ENCODE measurements at regions not wholly inside any gene's neighbourhood (a gene's known extent, or its start where the extent isn't known, plus 50 kb on each side); places are given as distances from the start of the nearest gene placed in this dataset.

DNA sequence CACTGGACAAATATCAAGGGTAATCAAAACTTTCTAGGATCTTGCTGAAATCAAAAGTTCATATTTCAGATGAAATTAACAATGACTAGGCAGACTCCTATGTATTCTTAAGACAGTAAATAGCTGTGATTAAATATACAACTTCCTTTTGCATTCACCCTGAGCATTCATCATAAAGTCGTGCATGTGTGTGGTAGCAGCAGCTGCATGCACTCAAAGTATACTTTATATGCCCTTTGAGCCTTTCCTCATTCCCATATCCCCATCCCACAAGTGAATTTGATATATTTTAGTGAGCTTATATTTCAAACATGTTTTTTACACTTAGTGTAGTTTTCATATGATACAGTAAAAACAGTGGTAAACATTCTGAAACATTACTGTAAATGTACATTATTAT is 959.0 kb downstream of the C4orf33 start:
- TF ChIP-seq EZH2 (IDR thresholded peaks at IDR 0.05; ENCODE audit: borderline replicate concordance, low read depth, low read length, poor library complexity, severe bottlenecking) (no peak), CTCF (conservative IDR thresholded peaks at IDR 0.05; ENCODE audit: low read depth, low read length) (no peak)

Data from A673 (cell line).